ENCODE measurements at regions not wholly inside any gene's neighbourhood (a gene's known extent, or its start where the extent isn't known, plus 50 kb on each side); places are given as distances from the start of the nearest gene placed in this dataset.

DNA sequence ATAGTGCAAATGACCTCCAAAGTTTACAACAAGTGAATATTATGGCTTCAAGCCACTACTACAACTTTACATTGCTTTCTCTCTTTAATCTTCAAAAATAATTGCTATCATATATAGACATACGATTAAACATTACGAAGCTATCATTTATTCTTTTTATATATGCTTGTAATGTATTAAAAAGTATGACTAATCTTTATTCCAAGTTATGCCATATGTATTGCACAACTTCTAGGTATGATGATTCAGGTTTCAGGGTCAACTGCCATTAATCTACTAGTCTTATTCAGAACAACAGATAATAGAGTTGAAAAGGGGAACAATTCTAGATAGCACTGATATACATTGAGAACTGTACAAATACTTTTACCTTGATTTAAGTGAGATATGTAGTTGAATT is 506.2 kb upstream of the TMEFF2 start:
- Histone ChIP-seq H3K9ac (ENCODE audit: control insufficient read depth, insufficient read depth, low read length) (no peak overlapping the region), H3K36me3 (ENCODE audit: control insufficient read depth in 2 of 2, insufficient read depth in 2 of 2, low read length in 1 of 2) (no peaks in the 10 kb centered on the region), H3K9me3 (replicated peaks; ENCODE audit: control insufficient read depth, insufficient read depth, low read length) (no peaks in the 10 kb centered on the region), H3K27me3 (replicated peaks in 1 of 2; ENCODE audit: control insufficient read depth in 2 of 2, insufficient read depth in 2 of 2, low read length in 1 of 2) (no peaks in the 10 kb centered on the region), H3K79me2 (ENCODE audit: control insufficient read depth, insufficient read depth, low read length) (no peaks in the 10 kb centered on the region), H3K4me2 (ENCODE audit: control insufficient read depth, insufficient read depth) (no peak overlapping the region), H4K20me1 (ENCODE audit: control insufficient read depth, insufficient read depth) (no peaks in the 10 kb centered on the region), H3K27ac (ENCODE audit: control insufficient read depth, insufficient read depth) (no peak overlapping the region), H2AFZ (ENCODE audit: control insufficient read depth, low read depth, low read length) (no peak overlapping the region), H3K4me1 (ENCODE audit: control insufficient read depth, insufficient read depth, low read length) (no peaks in the 10 kb centered on the region), H3K4me3 (no peak overlapping the region)
- ChIA-PET CTCF (no interaction called here), RAD21 (ENCODE audit: unreplicated experiment) (no interaction called here), SMC1A (ENCODE audit: uncharacterized antibody, unreplicated experiment) (interaction anchor here (1.1 to 1.3 kb wide), 2 partner anchors 16 to 41 kb away, joined by 3 read pairs; no protein-coding TSS in a partner anchor), POLR2A (interaction anchor here (0.6 kb wide), 1 partner anchor 1420 kb away, joined by 3 read pairs; no protein-coding TSS in a partner anchor)
- FAIRE-seq: no peak
- in situ Hi-C loops (cut with MboI) (no loop called here), intact Hi-C loops (cut with micrococcal nuclease; ENCODE audit: unreplicated experiment) (no loop called here)
- TF ChIP-seq RFX5 (IDR thresholded peaks at IDR 0.05; ENCODE audit: low read depth, low read length) (no peak), BMI1 (IDR thresholded peaks at IDR 0.05; ENCODE audit: borderline replicate concordance) (no peak), GABPA (IDR thresholded peaks at IDR 0.05; ENCODE audit: low read depth) (no peak), YBX1 (IDR thresholded peaks at IDR 0.05) (no peak), ZZZ3 (IDR thresholded peaks at IDR 0.05; ENCODE audit: control insufficient read depth, insufficient read length, low read depth) (no peak), ZNF217 (IDR thresholded peaks at IDR 0.05) (no peak)
- WGBS (ENCODE audit: insufficient coverage, insufficient replicate concordance, low lambda C conversion rate, missing lambda C conversion rate): 0% methylated on average over 2 of the region's 2 CpGs
- DNase-seq (ENCODE audit: low read depth, low spot score): no peak
- no TSS peak for BruUV-seq (replicated peaks)
- no peak for ATAC-seq

DNA sequence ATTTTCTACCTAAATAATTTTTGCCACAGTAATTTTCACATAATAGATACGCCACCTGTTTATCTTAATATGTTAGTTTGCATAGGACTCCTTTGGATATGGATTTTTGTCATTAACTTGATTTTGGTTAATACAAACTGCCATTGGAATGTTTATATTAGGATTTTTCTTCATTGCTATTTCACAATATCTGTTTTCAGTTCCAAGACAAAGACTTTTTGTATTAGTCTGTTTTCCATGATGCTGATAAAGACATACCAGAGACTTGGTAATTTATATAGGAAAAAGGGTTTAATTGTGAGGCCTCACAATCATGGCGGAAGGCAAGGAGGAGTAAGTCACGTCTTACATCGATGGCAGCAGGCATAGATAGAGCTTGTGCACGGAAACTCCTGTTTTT is 503.1 kb upstream of the TMEFF2 start:
- ChIA-PET POLR2A (interaction anchor here (0.6 kb wide), 1 partner anchor 27 kb away, joined by 5 read pairs; no protein-coding TSS in a partner anchor), RAD21 (ENCODE audit: unreplicated experiment) (no interaction called here)

More for the DNA sequence above, 503.1 kb upstream of the TMEFF2 start:
- Histone ChIP-seq H3K9ac (ENCODE audit: control insufficient read depth, insufficient read depth, low read length) (no peak overlapping the region), H4K20me1 (ENCODE audit: control insufficient read depth, insufficient read depth) (no peaks in the 10 kb centered on the region), H3K9me3 (replicated peaks; ENCODE audit: control insufficient read depth, insufficient read depth, low read length) (no peaks in the 10 kb centered on the region), H3K4me1 (ENCODE audit: control insufficient read depth, insufficient read depth, low read length) (no peaks in the 10 kb centered on the region), H2AFZ (ENCODE audit: control insufficient read depth, low read depth, low read length) (no peak overlapping the region), H3K79me2 (ENCODE audit: control insufficient read depth, insufficient read depth, low read length) (no peaks in the 10 kb centered on the region), H3K4me2 (ENCODE audit: control insufficient read depth, insufficient read depth) (no peak overlapping the region), H3K4me3 (no peak overlapping the region), H3K36me3 (ENCODE audit: control insufficient read depth in 2 of 2, insufficient read depth in 2 of 2, low read length in 1 of 2) (no peaks in the 10 kb centered on the region), H3K27ac (ENCODE audit: control insufficient read depth, insufficient read depth) (no peak overlapping the region), H3K27me3 (replicated peaks in 1 of 2; ENCODE audit: control insufficient read depth in 2 of 2, insufficient read depth in 2 of 2, low read length in 1 of 2) (no peaks in the 10 kb centered on the region)
- CTCF ChIA-PET: interaction anchor here (0.9 kb wide), 1 partner anchor 8 kb away, joined by 3 read pairs; no protein-coding TSS in a partner anchor
- SMC1A ChIA-PET (ENCODE audit: uncharacterized antibody, unreplicated experiment): no interaction called here
- WGBS (ENCODE audit: insufficient coverage, insufficient replicate concordance, low lambda C conversion rate, missing lambda C conversion rate): 20% methylated on average over 5 of the region's 5 CpGs
- intact Hi-C loops (cut with micrococcal nuclease; ENCODE audit: unreplicated experiment) (no loop called here), in situ Hi-C loops (cut with MboI) (no loop called here)
- BruUV-seq (replicated peaks): no TSS peak
- DNase-seq (ENCODE audit: low read depth, low spot score): no peak
- no peak for ATAC-seq
- FAIRE-seq: no peak
- no peak for TF ChIP-seq MYB (IDR thresholded peaks at IDR 0.05; ENCODE audit: borderline replicate concordance, low read depth, low read length)
- TF ChIP-seq STAT3 (IDR thresholded peaks at IDR 0.05; ENCODE audit: low read depth, low read length): no peak
- no peak for TF ChIP-seq ASH2L (IDR thresholded peaks at IDR 0.05; ENCODE audit: borderline replicate concordance, low read depth)
- TF ChIP-seq, protein P1, sequence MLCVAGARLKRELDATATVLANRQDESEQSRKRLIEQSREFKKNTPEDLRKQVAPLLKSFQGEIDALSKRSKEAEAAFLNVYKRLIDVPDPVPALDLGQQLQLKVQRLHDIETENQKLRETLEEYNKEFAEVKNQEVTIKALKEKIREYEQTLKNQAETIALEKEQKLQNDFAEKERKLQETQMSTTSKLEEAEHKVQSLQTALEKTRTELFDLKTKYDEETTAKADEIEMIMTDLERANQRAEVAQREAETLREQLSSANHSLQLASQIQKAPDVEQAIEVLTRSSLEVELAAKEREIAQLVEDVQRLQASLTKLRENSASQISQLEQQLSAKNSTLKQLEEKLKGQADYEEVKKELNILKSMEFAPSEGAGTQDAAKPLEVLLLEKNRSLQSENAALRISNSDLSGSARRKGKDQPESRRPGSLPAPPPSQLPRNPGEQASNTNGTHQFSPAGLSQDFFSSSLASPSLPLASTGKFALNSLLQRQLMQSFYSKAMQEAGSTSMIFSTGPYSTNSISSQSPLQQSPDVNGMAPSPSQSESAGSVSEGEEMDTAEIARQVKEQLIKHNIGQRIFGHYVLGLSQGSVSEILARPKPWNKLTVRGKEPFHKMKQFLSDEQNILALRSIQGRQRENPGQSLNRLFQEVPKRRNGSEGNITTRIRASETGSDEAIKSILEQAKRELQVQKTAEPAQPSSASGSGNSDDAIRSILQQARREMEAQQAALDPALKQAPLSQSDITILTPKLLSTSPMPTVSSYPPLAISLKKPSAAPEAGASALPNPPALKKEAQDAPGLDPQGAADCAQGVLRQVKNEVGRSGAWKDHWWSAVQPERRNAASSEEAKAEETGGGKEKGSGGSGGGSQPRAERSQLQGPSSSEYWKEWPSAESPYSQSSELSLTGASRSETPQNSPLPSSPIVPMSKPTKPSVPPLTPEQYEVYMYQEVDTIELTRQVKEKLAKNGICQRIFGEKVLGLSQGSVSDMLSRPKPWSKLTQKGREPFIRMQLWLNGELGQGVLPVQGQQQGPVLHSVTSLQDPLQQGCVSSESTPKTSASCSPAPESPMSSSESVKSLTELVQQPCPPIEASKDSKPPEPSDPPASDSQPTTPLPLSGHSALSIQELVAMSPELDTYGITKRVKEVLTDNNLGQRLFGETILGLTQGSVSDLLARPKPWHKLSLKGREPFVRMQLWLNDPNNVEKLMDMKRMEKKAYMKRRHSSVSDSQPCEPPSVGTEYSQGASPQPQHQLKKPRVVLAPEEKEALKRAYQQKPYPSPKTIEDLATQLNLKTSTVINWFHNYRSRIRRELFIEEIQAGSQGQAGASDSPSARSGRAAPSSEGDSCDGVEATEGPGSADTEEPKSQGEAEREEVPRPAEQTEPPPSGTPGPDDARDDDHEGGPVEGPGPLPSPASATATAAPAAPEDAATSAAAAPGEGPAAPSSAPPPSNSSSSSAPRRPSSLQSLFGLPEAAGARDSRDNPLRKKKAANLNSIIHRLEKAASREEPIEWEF (IDR thresholded peaks at IDR 0.05; ENCODE audit: insufficient replicate concordance, low read depth, low read length): no peak
- TF ChIP-seq BRCA1 (IDR thresholded peaks at IDR 0.05; ENCODE audit: low read depth, low read length): no peak
- TF ChIP-seq IKZF2 (IDR thresholded peaks at IDR 0.05): no peak
- TF ChIP-seq EP300 (IDR thresholded peaks at IDR 0.05; ENCODE audit: borderline replicate concordance in 1 of 2, control insufficient read depth in 1 of 2, low read depth in 2 of 2, low read length in 2 of 2): no peak
- TF ChIP-seq ZZZ3 (IDR thresholded peaks at IDR 0.05; ENCODE audit: control insufficient read depth, insufficient read length, low read depth): no peak
- no peak for TF ChIP-seq SIN3A (IDR thresholded peaks at IDR 0.05; ENCODE audit: low read depth, low read length)

Measured in GM12878 (cell line).